ENCODE measurements at regions not wholly inside any gene's neighbourhood (a gene's known extent, or its start where the extent isn't known, plus 50 kb on each side); places are given as distances from the start of the nearest gene placed in this dataset.

GRCh38 chr4:17317526-17317925 lies 194.4 kb downstream of the QDPR start:
- Histone ChIP-seq H3K27ac (ENCODE audit: low read depth in 1 of 2, low read length in 1 of 2) (no peak overlapping the region), H3K4me1 (ENCODE audit: control insufficient read depth in 2 of 2, insufficient read depth in 2 of 2, low read length in 2 of 2) (no peaks in the 10 kb centered on the region), H3K27me3 (ENCODE audit: control insufficient read depth in 2 of 2, insufficient read depth in 1 of 2, low read length in 1 of 2) (no peaks in the 10 kb centered on the region), H3K36me3 (ENCODE audit: control insufficient read depth in 2 of 2, insufficient read depth in 2 of 2, low read length in 1 of 2) (no peaks in the 10 kb centered on the region), H3K9me3 (ENCODE audit: control insufficient read depth in 2 of 2, insufficient read depth in 1 of 2, low read length in 1 of 2) (no peaks in the 10 kb centered on the region), H3K4me3 (ENCODE audit: low read length in 2 of 2) (no peak overlapping the region)
- DNase-seq (ENCODE audit: low read depth in 6 of 9, low spot score in 9 of 9), result no peak
- 88% methylated on average over 5 of the region's 5 CpGs for WGBS

DNA sequence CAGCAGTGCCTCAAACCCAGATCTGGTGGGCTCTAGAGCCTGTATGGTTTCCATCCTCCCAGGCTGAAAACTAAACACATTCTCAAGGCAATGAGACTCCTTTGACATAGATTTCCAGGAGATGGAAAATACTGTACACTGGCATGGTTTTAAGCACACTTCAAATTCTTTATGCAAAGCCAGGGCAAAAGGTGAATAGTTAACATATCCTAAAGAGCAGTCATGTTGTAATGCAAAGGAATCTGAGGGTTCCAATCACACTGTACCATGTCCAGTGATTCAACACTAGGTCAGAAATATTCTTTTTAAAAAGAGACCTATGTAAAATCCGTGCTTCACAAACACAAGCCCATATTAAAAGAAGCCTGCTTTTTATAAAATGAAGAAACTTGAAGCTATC lies 195.3 kb downstream of the QDPR start:
- no peak overlapping the region for H3K27ac ChIP-seq (ENCODE audit: low read depth in 1 of 2, low read length in 1 of 2)
- DNase-seq (ENCODE audit: low read depth in 6 of 9, low spot score in 9 of 9), result no peak
- no peaks in the 10 kb centered on the region for H3K27me3 ChIP-seq (ENCODE audit: control insufficient read depth in 2 of 2, insufficient read depth in 1 of 2, low read length in 1 of 2)
- no peaks in the 10 kb centered on the region for H3K4me1 ChIP-seq (ENCODE audit: control insufficient read depth in 2 of 2, insufficient read depth in 2 of 2, low read length in 2 of 2)
- no peaks in the 10 kb centered on the region for H3K9me3 ChIP-seq (ENCODE audit: control insufficient read depth in 2 of 2, insufficient read depth in 1 of 2, low read length in 1 of 2)
- 94% methylated on average over 1 of the region's 1 CpG for WGBS
- H3K36me3 ChIP-seq (ENCODE audit: control insufficient read depth in 2 of 2, insufficient read depth in 2 of 2, low read length in 1 of 2), result no peaks in the 10 kb centered on the region
- no peak overlapping the region for H3K4me3 ChIP-seq (ENCODE audit: low read length in 2 of 2)

DNA sequence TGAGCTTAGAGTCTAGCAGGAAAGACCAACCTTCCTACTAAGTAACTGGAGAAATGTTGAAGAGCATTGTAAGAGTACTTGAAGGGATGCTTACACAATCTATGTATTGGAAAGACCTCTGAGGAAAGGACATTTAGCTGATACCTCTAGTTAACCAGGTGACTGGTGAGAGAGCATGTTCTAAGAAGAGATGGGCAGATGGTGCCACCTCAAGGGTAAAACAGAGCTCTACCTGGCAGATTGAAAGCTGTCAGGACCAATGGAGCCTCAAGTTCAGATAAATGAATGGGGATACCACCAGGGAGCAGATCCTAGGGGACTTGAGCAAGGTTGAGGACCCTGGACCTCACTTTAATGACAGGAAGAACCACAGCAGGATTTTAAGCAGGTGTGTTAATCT lies 196.4 kb downstream of the QDPR start:
- H3K36me3 ChIP-seq (ENCODE audit: control insufficient read depth in 2 of 2, insufficient read depth in 2 of 2, low read length in 1 of 2), result no peaks in the 10 kb centered on the region
- H3K27me3 ChIP-seq (ENCODE audit: control insufficient read depth in 2 of 2, insufficient read depth in 1 of 2, low read length in 1 of 2), result no peaks in the 10 kb centered on the region
- H3K4me1 ChIP-seq (ENCODE audit: control insufficient read depth in 2 of 2, insufficient read depth in 2 of 2, low read length in 2 of 2), result no peaks in the 10 kb centered on the region
- no peaks in the 10 kb centered on the region for H3K9me3 ChIP-seq (ENCODE audit: control insufficient read depth in 2 of 2, insufficient read depth in 1 of 2, low read length in 1 of 2)
- no peak overlapping the region for H3K4me3 ChIP-seq (ENCODE audit: low read length in 2 of 2)
- H3K27ac ChIP-seq (ENCODE audit: low read depth in 1 of 2, low read length in 1 of 2), result no peak overlapping the region
- DNase-seq (ENCODE audit: low read depth in 6 of 9, low spot score in 9 of 9), result no peak

- Histone ChIP-seq H3K4me3 (ENCODE audit: low read length in 2 of 2) (no peak overlapping the region), H3K27ac (ENCODE audit: low read depth in 1 of 2, low read length in 1 of 2) (no peak overlapping the region), H3K36me3 (ENCODE audit: control insufficient read depth in 2 of 2, insufficient read depth in 2 of 2, low read length in 1 of 2) (no peaks in the 10 kb centered on the region), H3K4me1 (ENCODE audit: control insufficient read depth in 2 of 2, insufficient read depth in 2 of 2, low read length in 2 of 2) (no peaks in the 10 kb centered on the region), H3K27me3 (ENCODE audit: control insufficient read depth in 2 of 2, insufficient read depth in 1 of 2, low read length in 1 of 2) (no peaks in the 10 kb centered on the region), H3K9me3 (ENCODE audit: control insufficient read depth in 2 of 2, insufficient read depth in 1 of 2, low read length in 1 of 2) (no peaks in the 10 kb centered on the region)
- 91% methylated on average over 2 of the region's 2 CpGs for WGBS
- DNase-seq (ENCODE audit: low read depth in 6 of 9, low spot score in 9 of 9), result no peak
Observed at GRCh38 chr4:17313194-17313593, 198.7 kb downstream of the QDPR start.

DNA sequence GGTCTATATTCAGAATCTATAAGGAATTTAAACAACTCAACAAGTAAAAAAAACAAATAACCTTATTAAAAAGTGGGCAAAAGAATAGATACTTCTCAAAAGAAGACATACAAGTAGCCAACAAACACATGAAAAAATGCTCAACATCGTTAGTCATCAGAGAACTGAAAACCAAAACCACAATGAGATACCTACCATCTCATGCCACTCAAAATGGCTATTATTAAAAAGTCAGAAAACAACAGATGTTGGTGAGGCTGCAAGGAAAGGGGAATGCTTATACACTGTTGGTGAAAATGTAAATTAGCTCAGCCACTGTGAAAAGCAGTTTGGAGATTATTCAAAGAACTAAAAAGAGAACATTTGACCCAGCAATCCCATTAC lies 201.6 kb downstream of the QDPR start:
- no peaks in the 10 kb centered on the region for H3K36me3 ChIP-seq (ENCODE audit: control insufficient read depth in 2 of 2, insufficient read depth in 2 of 2, low read length in 1 of 2)
- H3K4me1 ChIP-seq (ENCODE audit: control insufficient read depth in 2 of 2, insufficient read depth in 2 of 2, low read length in 2 of 2), result no peaks in the 10 kb centered on the region
- H3K9me3 ChIP-seq (ENCODE audit: control insufficient read depth in 2 of 2, insufficient read depth in 1 of 2, low read length in 1 of 2), result no peaks in the 10 kb centered on the region
- H3K27ac ChIP-seq (ENCODE audit: low read depth in 1 of 2, low read length in 1 of 2), result no peak overlapping the region
- 75% methylated on average over 1 of the region's 1 CpG for WGBS
- H3K27me3 ChIP-seq (ENCODE audit: control insufficient read depth in 2 of 2, insufficient read depth in 1 of 2, low read length in 1 of 2), result no peaks in the 10 kb centered on the region
- no peak for DNase-seq (ENCODE audit: low read depth in 6 of 9, low spot score in 9 of 9)
- H3K4me3 ChIP-seq (ENCODE audit: low read length in 2 of 2), result no peak overlapping the region

GRCh38 chr4:17309567-17310268 lies 202.2 kb downstream of the QDPR start:
- Histone ChIP-seq H3K27me3 (ENCODE audit: control insufficient read depth in 2 of 2, insufficient read depth in 1 of 2, low read length in 1 of 2) (no peaks in the 10 kb centered on the region), H3K36me3 (ENCODE audit: control insufficient read depth in 2 of 2, insufficient read depth in 2 of 2, low read length in 1 of 2) (no peaks in the 10 kb centered on the region), H3K4me3 (ENCODE audit: low read length in 2 of 2) (no peak overlapping the region), H3K27ac (ENCODE audit: low read depth in 1 of 2, low read length in 1 of 2) (no peak overlapping the region), H3K4me1 (ENCODE audit: control insufficient read depth in 2 of 2, insufficient read depth in 2 of 2, low read length in 2 of 2) (no peaks in the 10 kb centered on the region), H3K9me3 (ENCODE audit: control insufficient read depth in 2 of 2, insufficient read depth in 1 of 2, low read length in 1 of 2) (no peaks in the 10 kb centered on the region)
- DNase-seq (ENCODE audit: low read depth in 6 of 9, low spot score in 9 of 9), result no peak
- 83% methylated on average over 1 of the region's 1 CpG for WGBS

GRCh38 chr4:17301869-17302268 lies 210.0 kb downstream of the QDPR start:
- 89% methylated on average over 3 of the region's 3 CpGs for WGBS
- Histone ChIP-seq H3K27ac (ENCODE audit: low read depth in 1 of 2, low read length in 1 of 2) (no peak overlapping the region), H3K9me3 (ENCODE audit: control insufficient read depth in 2 of 2, insufficient read depth in 1 of 2, low read length in 1 of 2) (no peaks in the 10 kb centered on the region)

DNA sequence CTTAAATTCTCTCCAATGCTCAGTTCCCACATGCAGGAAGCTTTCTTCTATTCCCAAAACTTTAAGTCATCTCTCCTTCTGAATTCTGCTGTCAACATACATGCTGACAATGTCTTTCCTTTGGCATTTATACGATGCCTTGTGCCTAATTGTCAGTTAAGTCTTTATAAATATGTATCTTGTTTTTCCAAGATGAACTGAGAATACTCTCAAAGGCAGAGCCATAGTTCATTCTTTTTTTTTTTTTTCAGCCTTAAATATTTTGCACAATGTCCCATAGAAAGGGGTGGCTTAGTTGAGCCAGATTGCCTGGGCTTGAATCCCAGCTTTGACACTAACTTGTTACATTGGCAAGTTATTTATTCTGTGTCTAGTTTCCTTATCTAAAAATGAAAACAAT lies 210.6 kb downstream of the QDPR start:
- WGBS, result 89% methylated on average over 1 of the region's 1 CpG
- Histone ChIP-seq H3K4me1 (ENCODE audit: control insufficient read depth in 2 of 2, insufficient read depth in 2 of 2, low read length in 2 of 2) (no peaks in the 10 kb centered on the region), H3K9me3 (ENCODE audit: control insufficient read depth in 2 of 2, insufficient read depth in 1 of 2, low read length in 1 of 2) (no peaks in the 10 kb centered on the region), H3K27ac (ENCODE audit: low read depth in 1 of 2, low read length in 1 of 2) (no peak overlapping the region), H3K4me3 (ENCODE audit: low read length in 2 of 2) (no peak overlapping the region), H3K27me3 (ENCODE audit: control insufficient read depth in 2 of 2, insufficient read depth in 1 of 2, low read length in 1 of 2) (no peaks in the 10 kb centered on the region), H3K36me3 (ENCODE audit: control insufficient read depth in 2 of 2, insufficient read depth in 2 of 2, low read length in 1 of 2) (no peaks in the 10 kb centered on the region)
- DNase-seq (ENCODE audit: low read depth in 6 of 9, low spot score in 9 of 9), result no peak

More at GRCh38 chr4:17301869-17302268, 210.0 kb downstream of the QDPR start:
- Histone ChIP-seq H3K36me3 (ENCODE audit: control insufficient read depth in 2 of 2, insufficient read depth in 2 of 2, low read length in 1 of 2) (no peaks in the 10 kb centered on the region), H3K27me3 (ENCODE audit: control insufficient read depth in 2 of 2, insufficient read depth in 1 of 2, low read length in 1 of 2) (no peaks in the 10 kb centered on the region), H3K4me3 (ENCODE audit: low read length in 2 of 2) (no peak overlapping the region), H3K4me1 (ENCODE audit: control insufficient read depth in 2 of 2, insufficient read depth in 2 of 2, low read length in 2 of 2) (no peaks in the 10 kb centered on the region)
- no peak for DNase-seq (ENCODE audit: low read depth in 6 of 9, low spot score in 9 of 9)

DNA sequence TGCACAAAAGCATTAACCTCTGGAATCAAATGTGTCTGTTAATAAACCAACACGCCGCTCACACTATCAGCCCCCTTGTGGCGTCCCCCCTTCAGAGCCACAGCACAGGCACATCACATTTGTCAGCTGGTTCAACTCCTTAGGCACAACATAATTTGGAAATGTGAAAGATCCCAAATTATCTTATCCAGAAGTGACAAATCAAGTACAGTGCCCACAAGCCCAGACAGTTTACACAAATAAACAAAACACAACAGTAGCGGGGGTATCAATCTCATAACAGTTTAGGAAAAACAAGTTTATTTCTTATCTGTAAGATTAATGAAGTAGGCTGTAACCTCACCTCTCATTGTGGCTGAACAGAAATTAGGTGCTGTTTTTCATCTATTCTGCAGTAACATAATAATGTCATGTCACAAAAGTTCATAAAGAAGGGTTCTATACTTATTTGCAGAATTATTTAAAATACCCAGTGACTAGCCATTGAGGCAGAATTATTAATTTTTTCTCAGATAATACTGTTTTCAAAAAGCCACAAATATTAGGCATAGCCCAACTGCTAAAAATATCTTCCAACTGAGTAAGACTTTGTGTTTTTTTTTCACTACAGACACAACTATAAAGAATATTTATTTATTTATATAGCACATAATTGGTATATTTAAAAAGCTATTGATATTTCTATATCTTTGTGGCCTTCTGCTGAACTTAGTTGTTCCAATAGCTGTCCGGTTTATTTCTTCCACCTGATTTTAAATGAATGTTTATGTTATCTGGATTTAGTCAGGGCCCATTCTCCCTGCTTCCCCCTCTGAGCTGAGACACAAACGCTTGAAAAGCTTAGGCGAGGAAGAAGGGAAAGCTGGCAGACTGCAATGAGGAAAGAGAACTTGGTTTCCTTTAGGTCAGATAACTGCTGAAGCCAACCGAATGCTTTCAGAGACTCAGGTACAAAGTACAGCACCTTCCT lies 214.7 kb downstream of the QDPR start:
- Histone ChIP-seq H3K36me3 (ENCODE audit: control insufficient read depth in 2 of 2, insufficient read depth in 2 of 2, low read length in 1 of 2) (no peaks in the 10 kb centered on the region), H3K4me1 (ENCODE audit: control insufficient read depth in 2 of 2, insufficient read depth in 2 of 2, low read length in 2 of 2) (no peaks in the 10 kb centered on the region), H3K9me3 (ENCODE audit: control insufficient read depth in 2 of 2, insufficient read depth in 1 of 2, low read length in 1 of 2) (no peaks in the 10 kb centered on the region), H3K4me3 (ENCODE audit: low read length in 2 of 2) (no peak overlapping the region), H3K27ac (ENCODE audit: low read depth in 1 of 2, low read length in 1 of 2) (no peak overlapping the region), H3K27me3 (ENCODE audit: control insufficient read depth in 2 of 2, insufficient read depth in 1 of 2, low read length in 1 of 2) (no peaks in the 10 kb centered on the region)
- no peak for DNase-seq (ENCODE audit: low read depth in 6 of 9, low spot score in 9 of 9)
- 86% methylated on average over 8 of the region's 8 CpGs for WGBS

All from thymus (tissue), 11 donors.